ENCODE measurements at regions not wholly inside any gene's neighbourhood (a gene's known extent, or its start where the extent isn't known, plus 50 kb on each side); places are given as distances from the start of the nearest gene placed in this dataset.

DNA sequence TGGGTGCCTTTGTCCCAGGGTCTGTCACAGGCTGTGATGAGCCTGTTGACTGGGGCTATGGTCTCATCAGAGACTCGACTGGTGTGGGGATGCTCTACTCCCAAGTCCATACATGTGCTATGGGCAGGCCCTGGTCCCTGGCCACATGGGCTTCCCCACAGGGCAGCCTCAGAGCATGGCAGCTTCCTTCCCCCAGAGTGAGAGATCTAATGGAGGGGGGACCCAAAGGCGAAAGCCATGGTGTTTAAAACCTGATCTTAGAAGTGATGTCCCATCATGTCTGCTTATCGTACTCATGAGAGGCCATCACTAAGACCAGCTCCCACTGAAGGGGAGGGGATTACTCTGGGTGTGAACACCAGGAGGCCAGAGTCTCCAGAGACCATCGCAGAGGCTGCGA lies 279.0 kb upstream of the RTL1 start:
- no peak for DNase-seq (ENCODE audit: low read depth)

GRCh38 chr14:101183376-101184103 lies 280.0 kb upstream of the RTL1 start:
- no peak for DNase-seq (ENCODE audit: low read depth)

GRCh38 chr14:101184104-101184455 lies 280.6 kb upstream of the RTL1 start:
- DNase-seq (ENCODE audit: low read depth) = no peak

DNA sequence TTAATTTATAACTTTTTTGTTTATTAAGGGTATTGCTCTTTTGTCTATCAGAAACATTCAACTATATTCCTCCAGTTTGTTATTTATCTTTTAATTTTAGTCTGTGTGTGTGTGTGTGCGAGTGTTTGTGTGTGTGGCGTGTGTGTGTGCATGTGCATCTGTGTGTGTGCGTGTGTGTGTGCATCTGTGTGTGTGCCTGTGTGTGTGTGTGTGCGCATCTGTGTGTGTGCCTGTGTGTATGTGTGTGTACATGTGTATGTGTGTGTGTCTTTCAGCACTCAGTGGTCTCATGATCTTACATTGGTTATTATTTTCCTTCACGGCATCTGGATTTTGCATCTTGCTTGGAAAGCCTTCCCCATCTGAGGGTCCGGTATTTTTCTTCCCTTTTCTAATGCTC lies 281.1 kb upstream of the RTL1 start:
- DNase-seq (ENCODE audit: low read depth) = no peak

- DNase-seq (ENCODE audit: low read depth) = no peak
Observed at GRCh38 chr14:101185073-101185835, 281.7 kb upstream of the RTL1 start.

- DNase-seq (ENCODE audit: low read depth) = no peak
Observed at GRCh38 chr14:101185946-101186345, 282.4 kb upstream of the RTL1 start.

DNA sequence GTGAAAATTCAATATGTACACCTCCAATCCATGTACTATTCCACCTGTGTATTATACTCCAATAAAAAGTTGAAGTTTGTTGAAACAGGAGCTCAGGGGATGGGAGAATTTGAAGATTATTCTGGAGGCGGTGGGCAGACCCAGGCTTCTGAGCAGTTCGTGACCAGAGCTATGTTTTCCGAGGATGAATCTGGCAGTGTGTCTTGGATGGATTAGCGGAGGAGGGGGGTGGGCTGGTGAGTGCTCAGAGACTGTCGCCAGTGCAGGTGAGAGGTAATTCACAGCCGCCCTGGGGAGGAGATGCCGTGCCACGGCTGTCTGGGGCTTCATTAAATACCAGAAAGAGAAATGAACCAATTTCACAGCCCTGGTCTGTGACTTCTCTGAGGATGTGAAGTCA lies 283.0 kb upstream of the RTL1 start:
- DNase-seq (ENCODE audit: low read depth) = no peak

- no peak for DNase-seq (ENCODE audit: low read depth)
Observed at GRCh38 chr14:101186992-101187815, 283.7 kb upstream of the RTL1 start.

GRCh38 chr14:101187816-101188570 lies 284.5 kb upstream of the RTL1 start:
- no peak for DNase-seq (ENCODE audit: low read depth)

- DNase-seq (ENCODE audit: low read depth) = no peak
Observed at GRCh38 chr14:101188571-101188915, 285.0 kb upstream of the RTL1 start.

DNA sequence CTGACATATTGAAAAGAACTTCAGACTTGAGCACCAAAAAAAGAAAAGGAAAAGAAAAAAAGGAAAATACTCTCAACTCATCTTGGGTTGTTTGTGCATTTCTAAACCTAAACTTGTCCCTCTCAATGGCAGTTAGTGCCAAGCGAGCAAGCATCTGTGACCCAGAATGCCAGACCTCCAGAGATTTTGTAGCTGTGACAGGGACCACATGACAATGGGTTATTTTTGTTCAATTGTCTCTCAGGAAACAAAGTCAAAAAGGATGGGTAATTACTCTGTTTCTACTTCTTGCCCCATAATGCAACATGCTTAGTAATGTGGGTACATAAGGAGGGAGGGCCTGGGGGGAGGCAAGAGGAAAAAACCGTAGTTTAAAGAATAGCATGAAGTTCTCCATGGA lies 285.7 kb upstream of the RTL1 start:
- no peak for DNase-seq (ENCODE audit: low read depth)

DNA sequence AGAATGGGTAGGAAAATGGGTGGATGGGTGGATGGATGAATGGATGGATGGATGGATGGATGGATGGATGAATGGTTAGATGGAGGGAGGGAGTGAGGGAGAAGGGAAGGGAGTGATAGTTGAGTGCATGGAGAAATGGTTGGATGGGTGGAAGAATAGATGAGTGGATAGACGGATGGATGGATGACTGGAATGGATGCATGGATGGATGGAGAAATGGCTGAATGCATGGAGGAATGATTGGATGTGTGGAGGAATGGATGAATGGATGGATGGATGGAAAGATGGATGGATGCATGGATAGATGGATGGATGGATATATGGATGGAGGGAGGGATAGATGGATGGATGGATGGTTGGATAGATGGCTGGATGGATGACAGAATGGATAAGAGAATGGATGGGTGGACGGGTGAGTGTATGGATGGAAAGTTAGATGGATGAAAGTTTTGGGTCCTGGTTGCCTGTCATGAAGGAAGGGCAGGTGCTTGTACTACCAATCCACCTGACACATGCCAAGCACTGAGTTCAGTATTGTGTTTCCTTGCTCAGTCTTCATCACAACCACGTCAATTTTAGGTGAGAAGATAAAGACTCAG lies 286.5 kb upstream of the RTL1 start:
- no peak for DNase-seq (ENCODE audit: low read depth)

GRCh38 chr14:101191101-101191720 lies 287.7 kb upstream of the RTL1 start:
- no peak for DNase-seq (ENCODE audit: low read depth)

- DNase-seq (ENCODE audit: low read depth) = no peak
Observed at GRCh38 chr14:101191721-101192660, 288.5 kb upstream of the RTL1 start.

- DNase-seq (ENCODE audit: low read depth) = no peak
Observed at GRCh38 chr14:101192661-101193000, 289.1 kb upstream of the RTL1 start.

DNA sequence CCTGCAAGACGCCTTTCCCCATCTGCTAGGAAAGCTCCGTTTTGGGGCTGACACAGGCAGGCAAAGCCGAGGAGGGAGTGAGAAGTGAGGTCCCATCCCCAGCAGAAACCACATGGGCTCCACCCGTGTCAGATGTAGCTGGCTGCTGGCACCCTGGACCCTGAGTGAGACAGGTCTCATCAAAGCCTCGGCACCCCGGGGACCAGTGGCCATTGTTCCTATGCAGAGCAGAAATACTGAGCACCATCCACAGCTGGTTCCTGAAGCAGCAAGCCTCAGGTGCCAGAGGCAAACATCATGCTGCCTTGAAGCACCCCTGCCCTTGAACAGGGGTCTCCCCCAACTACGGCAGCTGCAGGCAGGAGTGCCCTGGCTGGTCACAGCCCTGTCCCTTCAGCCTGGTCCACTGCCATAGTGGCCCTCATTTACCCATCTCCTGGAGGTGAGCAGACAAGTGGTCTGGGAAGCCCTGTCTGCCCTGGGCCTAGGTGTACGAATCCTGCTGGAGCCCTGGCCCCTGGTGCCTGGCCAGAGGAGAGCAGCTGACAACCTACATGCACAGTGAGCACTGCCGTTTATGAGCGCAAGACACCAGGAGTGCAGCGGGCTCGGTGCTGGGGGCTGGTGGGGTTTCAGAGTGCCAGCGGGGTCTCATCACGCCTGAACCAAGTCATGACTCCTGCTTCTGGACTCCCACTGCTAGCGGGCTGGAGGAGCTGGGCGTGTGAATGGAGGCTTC lies 289.8 kb upstream of the RTL1 start:
- DNase-seq (ENCODE audit: low read depth) = no peak

- DNase-seq (ENCODE audit: low read depth) = no peak
Observed at GRCh38 chr14:101193845-101194372, 290.4 kb upstream of the RTL1 start.

DNA sequence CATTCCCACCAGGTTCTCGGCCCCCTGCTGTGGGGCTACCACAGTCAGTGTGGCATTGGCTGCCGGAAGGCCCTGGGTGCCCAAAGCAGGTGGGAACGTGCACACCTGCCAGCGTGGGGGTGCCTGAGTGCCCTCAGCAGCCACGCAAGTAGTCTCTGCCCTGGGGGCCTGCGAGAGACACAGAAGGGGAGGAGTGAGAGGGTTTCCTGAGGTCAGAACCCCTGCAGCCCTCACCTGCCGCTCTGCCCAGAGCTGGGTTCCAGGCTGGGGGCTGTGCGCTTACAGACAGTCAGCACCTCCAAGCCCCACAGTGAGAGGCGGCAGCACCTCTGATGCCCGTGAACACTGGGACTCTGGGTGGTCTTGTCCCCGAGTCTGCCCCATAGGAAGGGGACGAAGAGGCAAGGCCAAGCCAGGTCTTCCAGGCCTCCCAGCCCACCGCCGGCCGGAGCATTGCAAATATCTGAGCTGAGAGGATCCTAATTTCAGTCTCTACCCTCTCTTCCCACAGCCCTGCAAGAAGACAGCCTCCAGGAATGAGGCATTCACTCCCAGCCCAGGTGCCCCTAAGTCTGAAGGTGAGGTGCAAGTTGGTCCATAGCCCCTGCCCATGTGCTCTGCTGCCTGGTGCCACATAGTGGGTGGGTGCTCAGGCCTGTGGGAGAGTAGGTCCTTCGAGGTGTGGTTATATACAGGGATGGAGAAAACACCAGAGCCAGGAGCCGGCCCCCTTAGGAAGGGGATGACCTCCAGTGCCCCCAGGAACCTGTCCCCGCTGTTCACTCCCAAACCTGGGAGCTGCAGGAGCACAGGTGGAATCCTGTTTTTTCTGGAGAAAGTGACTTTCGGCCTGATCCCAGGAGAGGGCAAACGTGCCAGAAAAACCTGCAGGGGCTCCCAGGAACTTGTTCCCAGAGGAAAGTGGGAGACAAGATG lies 291.1 kb upstream of the RTL1 start:
- no peak for DNase-seq (ENCODE audit: low read depth)

All from stimulated activated CD8-positive, alpha-beta memory T cell treated with anti-CD3 and anti-CD28 coated beads, Interleukin-4, amount 100 ng/mL, for 24 hours (primary cell).